SU-DHL-6 (cell line): ENCODE measurements at regions not wholly inside any gene's neighbourhood (a gene's known extent, or its start where the extent isn't known, plus 50 kb on each side); places are given as distances from the start of the nearest gene placed in this dataset.

Experiments used
- H2AFZ ChIP-seq: fragments of 200-600 bp; sonication (generic); 2 replicates; pipeline ENCODE4 v1.6.1; 2014; ENCODE audit warnings: low read depth, mild to moderate bottlenecking, moderate library complexity, mixed read lengths, antibody characterized with exemption, low read length; ENCODE audit not compliant: severe bottlenecking
- H3F3A ChIP-seq: fragments of 200-600 bp; shearing (Covaris generic); 2 replicates; pipeline ENCODE4 v1.6.0; 2016; ENCODE audit warnings: antibody characterized with exemption, mild to moderate bottlenecking; ENCODE audit not compliant: insufficient read depth
- H3K27ac ChIP-seq: fragments of 200-600 bp; sonication (generic); 2 replicates; pipeline ENCODE4 v1.5.1; 2016; ENCODE audit warnings: low read depth, mild to moderate bottlenecking, low read length, moderate library complexity, mixed read lengths
- H3K27me3 ChIP-seq: fragments of 200-600 bp; sonication (generic), shearing (Covaris generic); 2 replicates; pipeline ENCODE4 v1.6.0; 2014; ENCODE audit warnings: mild to moderate bottlenecking, low read length
- H3K36me3 ChIP-seq: fragments of 200-600 bp; sonication (generic); 2 replicates; pipeline ENCODE4 v1.6.1; 2014; ENCODE audit warnings: mild to moderate bottlenecking, low read length, mixed read lengths
- H3K4me2 ChIP-seq: fragments of 300-600, 200-600 bp; shearing (Covaris generic), sonication (generic); 2 replicates; pipeline ENCODE4 v1.6.0; 2014; ENCODE audit warnings: low read length, low read depth, mild to moderate bottlenecking; ENCODE audit not compliant: poor library complexity, severe bottlenecking
- H3K4me3 ChIP-seq: fragments of 200-600 bp; sonication (generic); 2 replicates; pipeline ENCODE4 v1.5.1; 2014; ENCODE audit warnings: antibody characterized with exemption, low read length, mild to moderate bottlenecking, mixed read lengths; ENCODE audit not compliant: insufficient read depth, poor library complexity, severe bottlenecking
- H3K79me2 ChIP-seq: fragments of 200-600 bp; sonication (generic); 2 replicates; pipeline ENCODE4 v1.6.1; 2014; ENCODE audit warnings: mild to moderate bottlenecking, low read length, moderate library complexity; ENCODE audit not compliant: insufficient read depth
- H3K9ac ChIP-seq: fragments of 200-600 bp; sonication (generic); 2 replicates; pipeline ENCODE4 v1.7.0; 2014; ENCODE audit warnings: mild to moderate bottlenecking, low read length
- H3K9me2 ChIP-seq: fragments of 200-600 bp; sonication (generic); replicated peaks from 2 replicates; pipeline ENCODE4 v1.6.1; 2014; ENCODE audit warnings: low read length; ENCODE audit not compliant: insufficient read depth
- H3K9me3 ChIP-seq: fragments of 200-600 bp; sonication (generic); 2 replicates; pipeline ENCODE4 v1.6.1; 2014; ENCODE audit warnings: low read length, mixed read lengths; ENCODE audit not compliant: insufficient read depth
- H4K20me1 ChIP-seq: fragments of 200-600 bp; sonication (generic); 2 replicates; pipeline ENCODE4 v1.6.1; 2014; ENCODE audit warnings: low read depth, mild to moderate bottlenecking, antibody characterized with exemption, low read length, moderate library complexity, mixed read lengths
- EZH2phosphoT487 ChIP-seq: fragments of 200-600 bp; sonication (generic), shearing (Covaris generic); conservative IDR thresholded peaks from 2 replicates; pipeline ENCODE4 v1.6.1; 2018; ENCODE audit warnings: mild to moderate bottlenecking, antibody characterized with exemption, low read length, moderate library complexity, mixed read lengths
- TF ChIP-seq, protein P1 (sequence below): fragments of 200-600 bp; sonication (generic); IDR thresholded peaks from one replicate; pipeline ENCODE4 v1.5.1; 2017; ENCODE audit warnings: antibody characterized with exemption, mild to moderate bottlenecking, low read length, moderate library complexity; ENCODE audit not compliant: insufficient read depth, poor library complexity, severe bottlenecking

DNA sequence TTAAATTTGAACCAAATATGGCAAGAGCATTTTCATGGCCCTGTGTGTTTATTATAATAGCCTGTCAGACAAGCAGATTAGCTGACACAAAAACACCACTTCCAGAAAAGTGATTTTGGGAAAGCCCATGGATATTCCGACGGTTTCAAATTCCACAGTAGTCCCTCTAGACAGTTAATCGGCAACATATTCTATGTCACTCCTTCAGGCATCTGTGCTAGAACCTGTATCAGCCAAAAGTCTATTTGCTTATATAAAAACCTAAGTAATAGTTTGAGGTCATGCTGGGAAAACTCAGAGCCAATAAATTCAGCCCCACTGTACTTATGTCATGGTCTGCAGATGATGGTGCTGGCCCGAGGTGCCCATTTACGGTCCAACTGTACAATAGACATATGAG, 110.2 kb upstream of the ARHGEF26 start:
- no peaks in the 10 kb centered on the region for H3K9me2 ChIP-seq
- H3K4me3 ChIP-seq, result no peak overlapping the region
- no peaks in the 10 kb centered on the region for H3K27me3 ChIP-seq
- no peaks in the 10 kb centered on the region for H4K20me1 ChIP-seq
- H2AFZ ChIP-seq, result no peak overlapping the region
- H3F3A ChIP-seq, result no peaks in the 10 kb centered on the region
- no peak overlapping the region for H3K9ac ChIP-seq
- no peaks in the 10 kb centered on the region for H3K79me2 ChIP-seq
- H3K9me3 ChIP-seq, result no peaks in the 10 kb centered on the region
- no peak overlapping the region for H3K4me2 ChIP-seq
- H3K36me3 ChIP-seq, result no peaks in the 10 kb centered on the region
- no peak for TF ChIP-seq EZH2phosphoT487
- TF ChIP-seq, protein P1, sequence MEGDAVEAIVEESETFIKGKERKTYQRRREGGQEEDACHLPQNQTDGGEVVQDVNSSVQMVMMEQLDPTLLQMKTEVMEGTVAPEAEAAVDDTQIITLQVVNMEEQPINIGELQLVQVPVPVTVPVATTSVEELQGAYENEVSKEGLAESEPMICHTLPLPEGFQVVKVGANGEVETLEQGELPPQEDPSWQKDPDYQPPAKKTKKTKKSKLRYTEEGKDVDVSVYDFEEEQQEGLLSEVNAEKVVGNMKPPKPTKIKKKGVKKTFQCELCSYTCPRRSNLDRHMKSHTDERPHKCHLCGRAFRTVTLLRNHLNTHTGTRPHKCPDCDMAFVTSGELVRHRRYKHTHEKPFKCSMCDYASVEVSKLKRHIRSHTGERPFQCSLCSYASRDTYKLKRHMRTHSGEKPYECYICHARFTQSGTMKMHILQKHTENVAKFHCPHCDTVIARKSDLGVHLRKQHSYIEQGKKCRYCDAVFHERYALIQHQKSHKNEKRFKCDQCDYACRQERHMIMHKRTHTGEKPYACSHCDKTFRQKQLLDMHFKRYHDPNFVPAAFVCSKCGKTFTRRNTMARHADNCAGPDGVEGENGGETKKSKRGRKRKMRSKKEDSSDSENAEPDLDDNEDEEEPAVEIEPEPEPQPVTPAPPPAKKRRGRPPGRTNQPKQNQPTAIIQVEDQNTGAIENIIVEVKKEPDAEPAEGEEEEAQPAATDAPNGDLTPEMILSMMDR, result no peak
- H3K27ac ChIP-seq, result no peak overlapping the region

DNA sequence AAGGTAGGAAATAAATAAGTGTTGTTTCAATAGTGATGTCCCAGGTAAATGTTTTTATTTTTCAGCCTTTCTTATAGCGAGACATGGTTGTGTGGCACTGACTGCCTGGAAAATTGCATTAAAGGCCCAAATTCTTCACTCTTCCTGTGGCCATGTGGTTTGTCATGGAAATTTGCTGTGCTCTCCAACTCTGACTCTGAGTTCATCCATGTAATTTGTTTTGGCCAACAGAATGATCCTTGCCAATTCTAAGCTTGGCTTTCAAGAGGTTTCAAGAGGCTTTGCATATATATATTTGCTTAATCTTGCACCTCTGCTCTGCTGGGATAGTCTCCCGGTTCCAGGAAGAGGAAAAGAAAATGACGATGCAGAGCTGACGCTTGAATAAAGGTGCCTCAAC, 107.5 kb upstream of the ARHGEF26 start:
- no peak overlapping the region for H3K4me2 ChIP-seq
- H3K36me3 ChIP-seq, result no peaks in the 10 kb centered on the region
- no peak overlapping the region for H2AFZ ChIP-seq
- no peaks in the 10 kb centered on the region for H3K27me3 ChIP-seq
- no peak overlapping the region for H3K9ac ChIP-seq
- no peaks in the 10 kb centered on the region for H3F3A ChIP-seq
- H3K79me2 ChIP-seq, result no peaks in the 10 kb centered on the region
- H3K9me2 ChIP-seq, result no peaks in the 10 kb centered on the region
- no peak overlapping the region for H3K27ac ChIP-seq
- no peaks in the 10 kb centered on the region for H3K9me3 ChIP-seq
- H4K20me1 ChIP-seq, result no peaks in the 10 kb centered on the region
- TF ChIP-seq EZH2phosphoT487, result no peak
- TF ChIP-seq, protein P1, result no peak
- no peak overlapping the region for H3K4me3 ChIP-seq

DNA sequence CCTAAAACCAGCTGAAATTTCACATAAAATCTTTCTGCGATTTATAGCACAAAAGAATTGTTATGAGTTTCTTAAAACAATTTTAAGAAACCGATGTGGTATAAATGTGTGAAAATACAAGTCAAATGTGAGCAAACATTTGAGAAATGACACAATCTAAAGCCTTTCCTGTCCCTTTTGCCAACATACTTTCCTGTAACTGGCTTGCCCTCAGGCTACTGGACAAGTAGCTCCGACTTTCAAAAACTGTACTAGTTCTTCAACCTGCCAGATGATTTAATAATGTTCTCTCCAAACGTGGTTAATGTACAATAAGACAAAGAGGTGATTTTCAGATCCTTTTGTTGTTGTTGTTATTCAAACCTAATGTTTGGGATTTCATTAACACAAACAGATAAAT, 105.9 kb upstream of the ARHGEF26 start:
- Histone ChIP-seq H3K9me2 (no peaks in the 10 kb centered on the region), H2AFZ (no peak overlapping the region), H3K27me3 (no peaks in the 10 kb centered on the region), H3F3A (no peaks in the 10 kb centered on the region), H3K9ac (no peak overlapping the region), H3K27ac (no peak overlapping the region), H3K79me2 (no peaks in the 10 kb centered on the region), H3K4me3 (no peak overlapping the region), H3K9me3 (no peaks in the 10 kb centered on the region), H3K4me2 (no peak overlapping the region), H3K36me3 (no peaks in the 10 kb centered on the region), H4K20me1 (no peaks in the 10 kb centered on the region)
- TF ChIP-seq, protein P1, result no peak
- TF ChIP-seq EZH2phosphoT487, result no peak

DNA sequence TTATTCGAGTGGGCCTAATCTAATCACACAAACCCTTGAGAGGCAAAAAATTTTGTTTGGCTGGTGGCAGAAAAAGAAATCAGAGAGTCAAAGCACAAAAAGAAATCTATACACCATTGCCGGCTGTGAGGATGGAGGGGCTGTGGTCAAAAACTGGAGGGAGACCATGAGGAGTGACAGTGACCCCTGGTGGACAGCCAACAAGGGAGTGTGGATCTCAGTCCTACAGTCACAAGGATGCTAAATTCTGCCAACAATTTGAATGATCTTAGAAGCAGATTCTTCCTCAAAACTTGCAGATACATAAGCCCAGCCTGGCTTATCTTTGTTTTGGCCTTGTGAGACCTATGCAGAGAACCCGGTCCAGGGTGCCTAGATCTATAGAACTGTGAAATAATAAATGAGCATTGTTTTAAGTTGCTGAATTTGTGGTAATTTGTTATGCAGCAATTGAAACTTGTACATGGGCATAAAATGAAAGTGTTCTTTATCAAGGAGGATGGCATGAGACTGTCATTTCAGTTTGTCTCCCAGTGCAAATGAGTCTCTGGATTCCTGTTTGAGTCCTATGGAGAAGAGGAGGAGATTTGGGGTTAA, 103.0 kb upstream of the ARHGEF26 start:
- Histone ChIP-seq H3F3A (no peaks in the 10 kb centered on the region), H3K9me3 (no peaks in the 10 kb centered on the region), H4K20me1 (no peaks in the 10 kb centered on the region), H3K9ac (no peak overlapping the region), H3K79me2 (no peaks in the 10 kb centered on the region), H3K4me3 (no peak overlapping the region), H3K27ac (no peak overlapping the region), H3K36me3 (no peaks in the 10 kb centered on the region), H3K9me2 (no peaks in the 10 kb centered on the region), H2AFZ (no peak overlapping the region), H3K4me2 (no peak overlapping the region), H3K27me3 (no peaks in the 10 kb centered on the region)
- TF ChIP-seq, protein P1, result peak; percentile 44
- no peak for TF ChIP-seq EZH2phosphoT487
